OCI-LY7 (cell line): ENCODE measurements at regions not wholly inside any gene's neighbourhood (a gene's known extent, or its start where the extent isn't known, plus 50 kb on each side); places are given as distances from the start of the nearest gene placed in this dataset.

ENCODE experiments used
- EZH2phosphoT487 ChIP-seq: fragments of 200-600 bp; sonication (generic); IDR thresholded peaks from 2 replicates; pipeline ENCODE4 v1.6.1; 2018; ENCODE audit warnings: low read depth, borderline replicate concordance, mild to moderate bottlenecking, mixed run types, antibody characterized with exemption, low read length, moderate library complexity, mixed read lengths
- TF ChIP-seq, protein P1 (sequence below): fragments of 200-600 bp; sonication (generic); conservative IDR thresholded peaks from 2 replicates; pipeline ENCODE4 v1.5.1; 2014; ENCODE audit warnings: mild to moderate bottlenecking, antibody characterized with exemption, low read length, moderate library complexity, mixed read lengths

DNA sequence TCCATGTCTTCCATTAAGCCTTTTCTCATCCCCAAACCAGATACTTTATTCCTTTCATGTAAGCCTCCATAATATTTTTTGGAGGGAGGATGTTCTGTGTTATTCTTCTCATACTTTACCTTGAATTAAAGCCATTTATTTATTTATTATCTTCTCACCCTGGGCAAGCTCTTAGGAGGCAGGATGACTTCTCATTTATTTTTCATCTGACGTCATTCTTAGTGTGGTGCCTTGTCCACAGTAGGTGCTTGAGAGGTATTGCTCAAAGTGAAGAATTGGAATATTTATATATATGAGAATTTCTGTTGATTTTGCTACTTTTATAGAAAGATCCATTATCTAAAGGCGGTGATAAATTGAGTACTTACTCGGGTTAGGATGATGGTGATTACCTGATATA lies 458.3 kb upstream of the ACTBL2 start:
- TF ChIP-seq, protein P1, sequence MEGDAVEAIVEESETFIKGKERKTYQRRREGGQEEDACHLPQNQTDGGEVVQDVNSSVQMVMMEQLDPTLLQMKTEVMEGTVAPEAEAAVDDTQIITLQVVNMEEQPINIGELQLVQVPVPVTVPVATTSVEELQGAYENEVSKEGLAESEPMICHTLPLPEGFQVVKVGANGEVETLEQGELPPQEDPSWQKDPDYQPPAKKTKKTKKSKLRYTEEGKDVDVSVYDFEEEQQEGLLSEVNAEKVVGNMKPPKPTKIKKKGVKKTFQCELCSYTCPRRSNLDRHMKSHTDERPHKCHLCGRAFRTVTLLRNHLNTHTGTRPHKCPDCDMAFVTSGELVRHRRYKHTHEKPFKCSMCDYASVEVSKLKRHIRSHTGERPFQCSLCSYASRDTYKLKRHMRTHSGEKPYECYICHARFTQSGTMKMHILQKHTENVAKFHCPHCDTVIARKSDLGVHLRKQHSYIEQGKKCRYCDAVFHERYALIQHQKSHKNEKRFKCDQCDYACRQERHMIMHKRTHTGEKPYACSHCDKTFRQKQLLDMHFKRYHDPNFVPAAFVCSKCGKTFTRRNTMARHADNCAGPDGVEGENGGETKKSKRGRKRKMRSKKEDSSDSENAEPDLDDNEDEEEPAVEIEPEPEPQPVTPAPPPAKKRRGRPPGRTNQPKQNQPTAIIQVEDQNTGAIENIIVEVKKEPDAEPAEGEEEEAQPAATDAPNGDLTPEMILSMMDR = no peak
- no peak for TF ChIP-seq EZH2phosphoT487
